GM12874 (cell line): ENCODE measurements at regions not wholly inside any gene's neighbourhood (a gene's known extent, or its start where the extent isn't known, plus 50 kb on each side); places are given as distances from the start of the nearest gene placed in this dataset.

Experiments
- CTCF ChIP-seq: IDR thresholded peaks from 2 replicates; pipeline ENCODE4 v1.5.1; 2011; ENCODE audit warnings: low read depth, mild to moderate bottlenecking, control low read depth, low read length, moderate library complexity; ENCODE audit not compliant: insufficient read depth

- TF ChIP-seq CTCF = no peak
Observed at GRCh38 chr1:191151321-191151807, 673.7 kb upstream of the BRINP3 start.

GRCh38 chr1:191152776-191153175, 675.1 kb upstream of the BRINP3 start:
- no peak for TF ChIP-seq CTCF

- TF ChIP-seq CTCF = no peak
Observed at GRCh38 chr1:191155178-191155577, 677.5 kb upstream of the BRINP3 start.

GRCh38 chr1:191160837-191161236, 683.2 kb upstream of the BRINP3 start:
- no peak for TF ChIP-seq CTCF

- TF ChIP-seq CTCF = no peak
Observed at GRCh38 chr1:191162762-191163161, 685.1 kb upstream of the BRINP3 start.

- no peak for TF ChIP-seq CTCF
Observed at GRCh38 chr1:191163621-191164020, 686.0 kb upstream of the BRINP3 start.

- no peak for TF ChIP-seq CTCF
Observed at GRCh38 chr1:191174298-191174697, 696.6 kb upstream of the BRINP3 start.

GRCh38 chr1:191176131-191176530, 698.5 kb upstream of the BRINP3 start:
- no peak for TF ChIP-seq CTCF
